Tibial nerve (tissue), 4 donors: ENCODE measurements at regions not wholly inside any gene's neighbourhood (a gene's known extent, or its start where the extent isn't known, plus 50 kb on each side); places are given as distances from the start of the nearest gene placed in this dataset.

ENCODE experiments used
- DNase-seq, 2 donors: peaks; one replicate each; pipeline ENCODE4 v3.0.0-alpha.2; 2019; ENCODE audit warnings: low spot score in 2 of 2
- H3K27ac ChIP-seq, 4 donors: fragments of 200-600 bp; sonication (generic) in 3 of 4; one replicate each; pipeline ENCODE4 v1.5.1; 2017 to 2019; ENCODE audit warnings: mild to moderate bottlenecking in 1 of 4
- H3K27me3 ChIP-seq, 2 donors: fragments of 200-600 bp; sonication (generic) in 1 of 2; one replicate each; pipeline versions ENCODE4 v1.5.1 to v1.6.0; 2017 to 2019
- H3K36me3 ChIP-seq, 3 donors: fragments of 200-600 bp; sonication (generic); one replicate each; pipeline ENCODE4 v1.5.1; 2018 to 2019
- H3K4me1 ChIP-seq, 4 donors: fragments of 200-600 bp; sonication (generic) in 3 of 4; one replicate each; pipeline ENCODE4 v1.5.1; 2017 to 2019
- H3K4me3 ChIP-seq, 4 donors: fragments of 200-600 bp; sonication (generic) in 3 of 4; one replicate each; pipeline ENCODE4 v1.5.1; 2017 to 2019; ENCODE audit warnings: mild to moderate bottlenecking in 1 of 4, moderate library complexity in 1 of 4
- H3K9me3 ChIP-seq, 4 donors: fragments of 200-600 bp; sonication (generic) in 3 of 4; one replicate each; pipeline ENCODE4 v1.5.1; 2017 to 2019
- EP300 ChIP-seq, 2 donors: sonication (generic); formaldehyde crosslinking; IDR thresholded peaks; one replicate each; pipeline ENCODE4 v1.6.1; 2017; ENCODE audit warnings: antibody characterized with exemption in 2 of 2, mild to moderate bottlenecking in 1 of 2
- POLR2A ChIP-seq, 2 donors: fragments of 450-650 bp; IDR thresholded peaks; one replicate each; pipeline ENCODE4 v1.6.1; 2017; ENCODE audit warnings: antibody characterized with exemption in 2 of 2, mild to moderate bottlenecking in 2 of 2, moderate library complexity in 2 of 2
- WGBS, 2 donors: methylation state at CpG; one replicate each; pipeline ENCODE4 v1.1.5; 2018; 5-methylcytosine and 5-hydroxymethylcytosine counted together
- TF ChIP-seq, protein P1 (sequence below), 5 experiments: fragments of 200-600 bp in 3 of 5; fragments of 450-650 bp in 2 of 5; sonication (generic) in 3 of 5; IDR thresholded peaks; one replicate each; pipeline ENCODE4 v1.5.1; 2016 to 2019; ENCODE audit warnings: antibody characterized with exemption in 5 of 5, mild to moderate bottlenecking in 3 of 5, moderate library complexity in 2 of 5

DNA sequence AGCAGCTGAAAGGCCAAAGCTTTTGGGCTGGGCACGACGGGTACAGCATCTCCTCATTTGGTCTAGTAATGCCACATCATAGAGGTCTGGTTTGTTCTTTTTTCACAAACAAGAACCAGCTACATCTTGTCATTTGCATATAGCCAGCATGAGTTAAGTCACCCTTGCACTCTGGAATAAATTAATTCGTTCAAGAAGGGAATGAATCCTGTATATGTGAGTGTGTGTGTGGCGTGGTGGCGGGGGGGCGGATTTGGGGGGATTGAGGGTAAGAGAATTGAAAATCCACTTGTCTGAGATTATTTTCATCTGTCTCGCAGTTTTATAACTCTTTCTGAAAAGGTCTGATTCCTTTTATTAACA is 380.0 kb upstream of the CAMK1G start:
- H3K4me3 ChIP-seq, result no peak overlapping the region
- no peaks in the 10 kb centered on the region for H3K36me3 ChIP-seq
- H3K9me3 ChIP-seq, result no peaks in the 10 kb centered on the region
- no peak for DNase-seq
- TF ChIP-seq, protein P1, sequence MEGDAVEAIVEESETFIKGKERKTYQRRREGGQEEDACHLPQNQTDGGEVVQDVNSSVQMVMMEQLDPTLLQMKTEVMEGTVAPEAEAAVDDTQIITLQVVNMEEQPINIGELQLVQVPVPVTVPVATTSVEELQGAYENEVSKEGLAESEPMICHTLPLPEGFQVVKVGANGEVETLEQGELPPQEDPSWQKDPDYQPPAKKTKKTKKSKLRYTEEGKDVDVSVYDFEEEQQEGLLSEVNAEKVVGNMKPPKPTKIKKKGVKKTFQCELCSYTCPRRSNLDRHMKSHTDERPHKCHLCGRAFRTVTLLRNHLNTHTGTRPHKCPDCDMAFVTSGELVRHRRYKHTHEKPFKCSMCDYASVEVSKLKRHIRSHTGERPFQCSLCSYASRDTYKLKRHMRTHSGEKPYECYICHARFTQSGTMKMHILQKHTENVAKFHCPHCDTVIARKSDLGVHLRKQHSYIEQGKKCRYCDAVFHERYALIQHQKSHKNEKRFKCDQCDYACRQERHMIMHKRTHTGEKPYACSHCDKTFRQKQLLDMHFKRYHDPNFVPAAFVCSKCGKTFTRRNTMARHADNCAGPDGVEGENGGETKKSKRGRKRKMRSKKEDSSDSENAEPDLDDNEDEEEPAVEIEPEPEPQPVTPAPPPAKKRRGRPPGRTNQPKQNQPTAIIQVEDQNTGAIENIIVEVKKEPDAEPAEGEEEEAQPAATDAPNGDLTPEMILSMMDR (IDR thresholded peaks at IDR 0.05), result no peak
- TF ChIP-seq POLR2A (IDR thresholded peaks at IDR 0.05) (no peak), EP300 (IDR thresholded peaks at IDR 0.05) (no peak)
- whole genome bisulfite sequencing, 2 donors, result 75 to 76% methylated on average over 7 of the region's 7 CpGs
- no peak overlapping the region for H3K27ac ChIP-seq
- H3K4me1 ChIP-seq, result peaks cover 0 to 14% (median 9%) of the 10 kb centered on the region in 4 donors
- H3K27me3 ChIP-seq, result peaks cover 0 to 8% of the 10 kb centered on the region in 2 donors

DNA sequence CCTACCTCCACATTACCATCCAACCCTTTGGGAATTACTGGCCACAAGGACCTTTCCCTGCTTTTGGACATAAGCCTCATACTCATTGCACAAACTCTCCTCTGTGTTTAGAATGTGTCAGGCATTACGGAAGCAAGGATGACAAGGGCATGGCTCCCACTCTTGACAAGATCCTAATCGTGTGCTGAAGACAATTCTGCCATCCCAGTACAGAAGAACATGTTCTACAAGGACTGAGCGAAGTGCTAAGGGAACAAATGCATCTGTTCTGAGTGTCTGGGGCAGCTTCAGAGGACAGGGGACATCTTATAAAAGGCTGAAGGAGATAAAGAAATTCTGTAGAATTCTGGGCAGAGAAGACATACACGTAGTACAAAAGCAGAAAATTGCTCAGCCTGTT is 378.5 kb upstream of the CAMK1G start:
- H3K4me3 ChIP-seq, result no peak overlapping the region
- TF ChIP-seq EP300 (IDR thresholded peaks at IDR 0.05), result no peak
- TF ChIP-seq POLR2A (IDR thresholded peaks at IDR 0.05), result no peak
- TF ChIP-seq, protein P1 (IDR thresholded peaks at IDR 0.05), result no peak
- H3K4me1 ChIP-seq, result peaks cover 0 to 14% (median 10%) of the 10 kb centered on the region in 4 donors
- DNase-seq, result no peak
- peaks cover 0 to 23% of the 10 kb centered on the region in 2 donors for H3K27me3 ChIP-seq
- H3K9me3 ChIP-seq, result no peaks in the 10 kb centered on the region
- H3K27ac ChIP-seq, result no peak overlapping the region
- WGBS, 2 donors, result 79 to 83% methylated on average over 4 of the region's 4 CpGs
- no peaks in the 10 kb centered on the region for H3K36me3 ChIP-seq

DNA sequence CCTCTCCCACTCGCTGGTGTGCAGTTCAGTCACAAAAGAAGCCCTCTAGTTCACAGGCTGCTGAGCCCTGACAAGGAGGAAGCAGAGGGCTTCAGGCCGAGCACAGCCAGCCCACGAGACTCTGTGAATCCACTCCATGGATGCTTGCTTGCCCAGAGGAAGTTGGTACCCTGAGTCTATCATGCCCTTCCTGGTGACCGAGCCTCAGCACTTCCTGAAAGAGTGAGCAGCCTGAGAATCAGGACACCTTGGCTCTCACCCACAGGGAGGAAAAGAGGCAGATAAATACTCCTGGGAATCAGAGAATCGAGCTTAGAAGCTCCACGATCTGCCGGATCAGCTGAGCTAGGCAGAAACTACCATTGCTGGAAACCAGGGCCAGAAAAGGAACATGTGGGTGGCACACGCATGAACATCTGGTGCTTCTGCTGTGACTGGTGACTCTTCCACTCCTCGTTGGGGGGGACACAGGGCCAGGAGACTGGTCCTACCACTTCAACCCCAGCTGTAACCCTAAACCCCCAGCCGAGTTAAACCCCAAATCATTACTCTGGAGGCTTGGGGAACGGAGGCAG is 376.3 kb upstream of the CAMK1G start:
- peaks cover 0 to 14% (median 10%) of the 10 kb centered on the region in 4 donors for H3K4me1 ChIP-seq
- no peak for DNase-seq
- H3K27ac ChIP-seq, result no peak overlapping the region
- TF ChIP-seq, protein P1 (IDR thresholded peaks at IDR 0.05), result no peak
- no peak for TF ChIP-seq EP300 (IDR thresholded peaks at IDR 0.05)
- TF ChIP-seq POLR2A (IDR thresholded peaks at IDR 0.05), result no peak
- no peaks in the 10 kb centered on the region for H3K9me3 ChIP-seq
- H3K27me3 ChIP-seq, result peaks cover 0 to 34% of the 10 kb centered on the region in 2 donors
- no peaks in the 10 kb centered on the region for H3K36me3 ChIP-seq
- H3K4me3 ChIP-seq, result peak overlapping the region in 1 of 4 donors; percentile 31
- 29 to 37% methylated on average over 6 to 9 of the region's 11 CpGs for whole genome bisulfite sequencing, 2 donors

DNA sequence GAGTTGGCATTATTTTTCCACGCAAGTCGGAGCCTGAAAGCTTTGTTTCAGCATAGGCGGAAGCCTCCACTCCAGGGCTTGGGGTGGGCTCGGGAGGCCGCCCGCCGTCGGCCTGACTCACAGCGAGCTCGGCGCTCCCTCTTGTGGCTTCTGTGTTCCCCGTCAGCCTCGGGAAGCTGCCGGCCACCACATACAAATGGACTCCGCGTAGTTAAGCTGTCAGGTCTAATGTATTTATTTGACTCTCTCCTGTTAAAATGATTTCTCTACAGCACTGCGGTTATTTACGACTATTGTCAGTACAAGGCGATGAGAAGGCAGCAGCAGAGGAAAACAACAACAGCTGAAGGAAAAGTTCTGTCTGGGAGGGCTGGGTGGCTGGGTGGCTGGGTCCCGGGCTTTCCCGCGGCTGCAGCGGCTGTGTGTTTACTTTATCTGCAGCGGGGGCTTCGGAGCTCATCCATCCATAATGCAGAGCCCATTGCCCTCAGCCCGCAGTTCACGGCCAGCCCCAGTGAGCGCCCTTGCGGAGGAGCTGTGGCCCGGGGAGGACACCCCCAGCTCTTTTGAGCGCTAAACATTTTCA is 375.7 kb upstream of the CAMK1G start:
- H3K36me3 ChIP-seq, result no peaks in the 10 kb centered on the region
- TF ChIP-seq EP300 (IDR thresholded peaks at IDR 0.05), result no peak
- TF ChIP-seq, protein P1 (IDR thresholded peaks at IDR 0.05), result peak; percentile 42 to 71 (median 62)
- no peak overlapping the region for H3K27ac ChIP-seq
- 1 to 2% methylated on average over 29 to 31 of the region's 31 CpGs for WGBS, 2 donors
- DNase-seq, result peak; percentile 22 to 43
- H3K4me3 ChIP-seq, result peak overlapping the region in 1 of 4 donors; percentile 31
- no peaks in the 10 kb centered on the region for H3K9me3 ChIP-seq
- peaks cover 0 to 39% of the 10 kb centered on the region in 2 donors for H3K27me3 ChIP-seq
- H3K4me1 ChIP-seq, result peaks cover 0 to 14% (median 10%) of the 10 kb centered on the region in 4 donors

DNA sequence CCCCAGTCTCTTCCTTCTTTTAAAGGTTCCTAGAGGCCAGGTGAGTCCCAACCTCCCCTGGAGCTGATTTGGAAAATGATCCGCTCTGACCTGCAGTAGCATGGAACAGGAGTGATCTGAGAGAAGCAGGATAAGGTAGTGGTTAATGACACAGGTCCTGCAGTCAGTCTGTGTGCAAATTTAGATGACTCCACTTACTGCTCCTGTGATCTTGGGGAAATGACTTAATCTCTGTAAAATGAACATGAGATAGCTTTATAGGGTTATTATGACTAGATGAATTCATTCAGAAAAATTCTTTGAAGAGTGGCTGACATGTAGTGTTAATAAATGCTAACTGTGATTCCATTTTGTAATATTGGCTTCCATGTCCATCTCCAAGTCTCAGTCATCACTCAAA is 374.9 kb upstream of the CAMK1G start:
- no peak overlapping the region for H3K4me3 ChIP-seq
- 83 to 90% methylated on average over 1 of the region's 1 CpG for WGBS, 2 donors
- peaks cover 0 to 39% of the 10 kb centered on the region in 2 donors for H3K27me3 ChIP-seq
- TF ChIP-seq EP300 (IDR thresholded peaks at IDR 0.05), result no peak
- TF ChIP-seq, protein P1 (IDR thresholded peaks at IDR 0.05), result no peak
- TF ChIP-seq POLR2A (IDR thresholded peaks at IDR 0.05), result no peak
- no peaks in the 10 kb centered on the region for H3K36me3 ChIP-seq
- DNase-seq, result no peak
- no peak overlapping the region for H3K27ac ChIP-seq
- H3K9me3 ChIP-seq, result no peaks in the 10 kb centered on the region
- peaks cover 0 to 14% (median 10%) of the 10 kb centered on the region in 4 donors for H3K4me1 ChIP-seq
